NT2/D1 (cell line): ENCODE measurements at regions not wholly inside any gene's neighbourhood (a gene's known extent, or its start where the extent isn't known, plus 50 kb on each side); places are given as distances from the start of the nearest gene placed in this dataset.

ENCODE experiments used
- YY1 ChIP-seq: IDR thresholded peaks from 2 replicates; pipeline ENCODE4 v1.6.1; 2011; ENCODE audit not compliant: insufficient read length, insufficient read depth
- ZNF274 ChIP-seq: IDR thresholded peaks from 2 replicates; pipeline ENCODE4 v1.6.1; 2011; ENCODE audit warnings: mild to moderate bottlenecking, low read depth, low read length

DNA sequence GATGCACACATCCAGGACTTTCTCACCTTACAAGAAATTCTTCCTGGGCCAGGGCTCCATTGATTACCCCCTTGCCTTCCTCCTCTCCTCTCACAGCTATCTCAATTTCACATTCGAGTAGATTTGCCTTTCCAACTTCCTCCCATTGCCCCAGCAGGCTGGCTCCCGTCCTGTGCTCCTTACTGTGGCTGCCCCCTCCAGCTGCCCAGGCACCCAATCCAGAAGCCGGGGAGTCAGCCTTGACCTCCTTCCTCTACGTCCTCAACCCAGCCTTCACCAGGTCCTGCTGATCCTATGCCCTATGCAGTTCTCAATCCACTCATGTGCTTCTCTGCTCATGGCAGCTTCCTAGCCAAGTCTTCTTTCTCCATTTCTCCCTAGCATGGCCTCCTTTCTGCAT, 85.7 kb upstream of the GPR26 start:
- no peak for TF ChIP-seq ZNF274
- TF ChIP-seq YY1, result no peak
